ENCODE measurements at regions not wholly inside any gene's neighbourhood (a gene's known extent, or its start where the extent isn't known, plus 50 kb on each side); places are given as distances from the start of the nearest gene placed in this dataset.

- ChIA-PET POLR2A (no interaction called here), CTCF (no interaction called here)
- Mint-ChIP-seq H3K4me3 (no peak overlapping the region), H3K27ac (no peak overlapping the region), H3K9me3 (no peaks in the 10 kb centered on the region), H3K36me3 (ENCODE audit: low read depth) (no peaks in the 10 kb centered on the region), H3K27me3 (no peaks in the 10 kb centered on the region), H3K4me1 (ENCODE audit: low read depth) (peaks cover 22% of the 10 kb centered on the region)
- no peaks in the 10 kb centered on the region for H3K27me3 ChIP-seq (ENCODE audit: control insufficient read depth in 1 of 2, insufficient read depth in 2 of 2, low read length in 2 of 2)
- no peaks in the 10 kb centered on the region for H3K9me3 ChIP-seq (ENCODE audit: control insufficient read depth in 1 of 2, insufficient read depth in 1 of 2, low read length in 2 of 2)
- H3K36me3 ChIP-seq (ENCODE audit: insufficient read depth, low read length): peaks cover 4% of the 10 kb centered on the region
- intact Hi-C loops (cut with DNase I, micrococcal nuclease): no loop called here
- H3K27ac ChIP-seq (ENCODE audit: low read depth in 1 of 2, low read length in 2 of 2): no peak overlapping the region
- TF ChIP-seq CTCF (IDR thresholded peaks at IDR 0.05): no peak
- ATAC-seq (ENCODE audit: poor library complexity): no peak
- H3K4me3 ChIP-seq (ENCODE audit: low read length): no peak overlapping the region
- no peak for DNase-seq
- H3K4me1 ChIP-seq (ENCODE audit: insufficient read depth, low read length): no peaks in the 10 kb centered on the region
Measured at GRCh38 chr9:130755377-130756007, 61.9 kb downstream of the EXOSC2 start.

- Mint-ChIP-seq H3K36me3 (ENCODE audit: low read depth) (no peaks in the 10 kb centered on the region), H3K27me3 (no peaks in the 10 kb centered on the region), H3K9me3 (no peaks in the 10 kb centered on the region), H3K4me1 (ENCODE audit: low read depth) (peaks cover 22% of the 10 kb centered on the region), H3K27ac (no peak overlapping the region), H3K4me3 (no peak overlapping the region)
- Histone ChIP-seq H3K27me3 (ENCODE audit: control insufficient read depth in 1 of 2, insufficient read depth in 2 of 2, low read length in 2 of 2) (no peaks in the 10 kb centered on the region), H3K4me3 (ENCODE audit: low read length) (no peak overlapping the region), H3K9me3 (ENCODE audit: control insufficient read depth in 1 of 2, insufficient read depth in 1 of 2, low read length in 2 of 2) (no peaks in the 10 kb centered on the region), H3K4me1 (ENCODE audit: insufficient read depth, low read length) (no peaks in the 10 kb centered on the region), H3K27ac (ENCODE audit: low read depth in 1 of 2, low read length in 2 of 2) (no peak overlapping the region), H3K36me3 (ENCODE audit: insufficient read depth, low read length) (peaks cover 4% of the 10 kb centered on the region)
- DNase-seq: no peak
- no peak for ATAC-seq (ENCODE audit: poor library complexity)
- TF ChIP-seq CTCF (IDR thresholded peaks at IDR 0.05): no peak
- CTCF ChIA-PET: interaction anchor here (0.6 kb wide), 1 partner anchor 123 kb away, joined by 3 read pairs; no protein-coding TSS in a partner anchor
- POLR2A ChIA-PET: no interaction called here
- intact Hi-C loops (cut with DNase I, micrococcal nuclease): no loop called here
Measured at GRCh38 chr9:130756037-130756436, 62.5 kb downstream of the EXOSC2 start.

GRCh38 chr9:130756455-130757152, 63.0 kb downstream of the EXOSC2 start:
- CTCF ChIA-PET: interaction anchor here (0.6 kb wide), 1 partner anchor 122 kb away, joined by 3 read pairs; no protein-coding TSS in a partner anchor

More at GRCh38 chr9:130756455-130757152, 63.0 kb downstream of the EXOSC2 start:
- Mint-ChIP-seq H3K36me3 (ENCODE audit: low read depth) (no peaks in the 10 kb centered on the region), H3K27me3 (no peaks in the 10 kb centered on the region), H3K9me3 (no peaks in the 10 kb centered on the region), H3K4me3 (no peak overlapping the region), H3K27ac (no peak overlapping the region), H3K4me1 (ENCODE audit: low read depth) (peaks cover 22% of the 10 kb centered on the region)
- DNase-seq (no peak), ATAC-seq (ENCODE audit: poor library complexity) (no peak)
- Histone ChIP-seq H3K27me3 (ENCODE audit: control insufficient read depth in 1 of 2, insufficient read depth in 2 of 2, low read length in 2 of 2) (no peaks in the 10 kb centered on the region), H3K9me3 (ENCODE audit: control insufficient read depth in 1 of 2, insufficient read depth in 1 of 2, low read length in 2 of 2) (no peaks in the 10 kb centered on the region), H3K4me3 (ENCODE audit: low read length) (no peak overlapping the region), H3K27ac (ENCODE audit: low read depth in 1 of 2, low read length in 2 of 2) (no peak overlapping the region), H3K4me1 (ENCODE audit: insufficient read depth, low read length) (no peaks in the 10 kb centered on the region), H3K36me3 (ENCODE audit: insufficient read depth, low read length) (peaks cover 1% of the 10 kb centered on the region)
- POLR2A ChIA-PET: no interaction called here
- TF ChIP-seq CTCF (IDR thresholded peaks at IDR 0.05): no peak
- intact Hi-C loops (cut with DNase I, micrococcal nuclease): no loop called here
